ENCODE measurements at regions not wholly inside any gene's neighbourhood (a gene's known extent, or its start where the extent isn't known, plus 50 kb on each side); places are given as distances from the start of the nearest gene placed in this dataset.

DNA sequence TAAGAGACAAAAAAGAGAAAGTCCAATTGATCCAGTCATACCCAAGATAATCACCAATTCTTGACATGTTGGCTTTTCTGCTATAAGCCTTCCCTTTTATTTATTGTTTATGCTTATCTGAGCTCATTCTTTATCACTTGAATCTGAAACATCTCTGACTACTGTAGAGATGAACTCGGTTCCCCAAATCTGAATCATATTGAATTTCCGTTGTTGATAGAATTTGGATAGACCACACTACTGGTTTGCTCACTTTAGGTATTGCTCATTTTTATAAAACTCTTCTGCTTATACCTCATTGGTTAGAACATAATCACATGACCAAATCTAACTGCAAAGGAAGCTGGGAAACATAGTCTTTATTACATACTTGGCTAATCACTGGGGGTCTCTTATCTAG, 236.9 kb downstream of the TRIB2 start:
- Histone ChIP-seq H3K27ac (ENCODE audit: low read length) (no peak overlapping the region), H3K36me3 (ENCODE audit: control insufficient read depth in 1 of 2, insufficient read depth in 2 of 2, low read length in 2 of 2) (no peaks in the 10 kb centered on the region), H3K9me3 (ENCODE audit: control insufficient read depth in 1 of 2, low read length in 2 of 2) (no peaks in the 10 kb centered on the region), H3K27me3 (ENCODE audit: low read depth, low read length) (no peaks in the 10 kb centered on the region), H3K4me1 (ENCODE audit: control insufficient read depth in 1 of 2, insufficient read depth in 2 of 2, low read length in 2 of 2) (no peaks in the 10 kb centered on the region), H3K4me3 (ENCODE audit: low read depth in 1 of 2, low read length in 2 of 2) (no peak overlapping the region)

- Histone ChIP-seq H3K9me3 (ENCODE audit: control insufficient read depth in 1 of 2, low read length in 2 of 2) (no peaks in the 10 kb centered on the region), H3K27me3 (ENCODE audit: low read depth, low read length) (no peaks in the 10 kb centered on the region), H3K4me3 (ENCODE audit: low read depth in 1 of 2, low read length in 2 of 2) (no peak overlapping the region), H3K4me1 (ENCODE audit: control insufficient read depth in 1 of 2, insufficient read depth in 2 of 2, low read length in 2 of 2) (no peaks in the 10 kb centered on the region), H3K36me3 (ENCODE audit: control insufficient read depth in 1 of 2, insufficient read depth in 2 of 2, low read length in 2 of 2) (no peaks in the 10 kb centered on the region), H3K27ac (ENCODE audit: low read length) (no peak overlapping the region)
These were observed 239.1 kb downstream of the TRIB2 start for GRCh38 chr2:12955864-12956263.

DNA sequence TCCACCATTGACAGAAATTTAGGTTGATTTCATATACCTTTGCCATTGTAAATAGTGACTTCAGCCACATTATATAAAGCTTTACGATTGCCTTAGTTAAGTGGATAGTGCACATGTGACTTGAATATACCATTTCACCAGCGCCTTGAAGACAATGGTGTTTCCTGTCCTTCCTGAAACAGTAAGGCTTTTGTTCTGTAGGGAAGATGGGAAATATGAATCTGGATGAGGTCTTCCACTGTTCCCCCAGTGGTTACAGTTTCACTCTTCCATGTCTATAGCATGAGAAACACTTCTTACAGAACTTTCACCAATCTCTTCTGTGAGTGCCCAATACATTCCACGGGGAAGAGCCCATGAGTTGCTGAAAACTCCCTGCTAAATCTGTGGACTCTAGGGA, 240.5 kb downstream of the TRIB2 start:
- Histone ChIP-seq H3K36me3 (ENCODE audit: control insufficient read depth in 1 of 2, insufficient read depth in 2 of 2, low read length in 2 of 2) (no peaks in the 10 kb centered on the region), H3K27ac (ENCODE audit: low read length) (no peak overlapping the region), H3K27me3 (ENCODE audit: low read depth, low read length) (no peaks in the 10 kb centered on the region), H3K4me1 (ENCODE audit: control insufficient read depth in 1 of 2, insufficient read depth in 2 of 2, low read length in 2 of 2) (no peaks in the 10 kb centered on the region), H3K9me3 (ENCODE audit: control insufficient read depth in 1 of 2, low read length in 2 of 2) (no peaks in the 10 kb centered on the region), H3K4me3 (ENCODE audit: low read depth in 1 of 2, low read length in 2 of 2) (no peak overlapping the region)

DNA sequence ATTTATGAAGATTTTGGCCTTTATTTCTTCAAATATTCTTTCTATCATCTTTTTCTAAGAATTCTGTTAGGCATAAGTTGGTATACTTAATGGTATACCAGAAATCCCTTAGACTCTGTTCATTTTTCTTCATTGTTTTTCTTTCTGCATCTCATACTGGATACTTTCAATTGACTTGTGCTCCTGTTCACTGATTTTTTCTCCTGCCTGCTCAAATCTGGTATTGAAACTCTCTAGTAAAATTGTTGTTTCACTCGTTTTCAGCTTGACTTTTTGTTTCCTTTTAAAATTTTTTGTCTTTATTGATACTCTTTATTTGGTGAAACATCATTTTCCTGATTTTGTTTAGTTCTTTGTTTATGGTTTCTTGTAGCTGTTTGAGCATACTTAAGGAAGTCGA, 243.2 kb downstream of the TRIB2 start:
- Histone ChIP-seq H3K4me3 (ENCODE audit: low read depth in 1 of 2, low read length in 2 of 2) (no peak overlapping the region), H3K36me3 (ENCODE audit: control insufficient read depth in 1 of 2, insufficient read depth in 2 of 2, low read length in 2 of 2) (no peaks in the 10 kb centered on the region), H3K27ac (ENCODE audit: low read length) (no peak overlapping the region), H3K4me1 (ENCODE audit: control insufficient read depth in 1 of 2, insufficient read depth in 2 of 2, low read length in 2 of 2) (no peaks in the 10 kb centered on the region), H3K27me3 (ENCODE audit: low read depth, low read length) (no peaks in the 10 kb centered on the region), H3K9me3 (ENCODE audit: control insufficient read depth in 1 of 2, low read length in 2 of 2) (no peaks in the 10 kb centered on the region)

DNA sequence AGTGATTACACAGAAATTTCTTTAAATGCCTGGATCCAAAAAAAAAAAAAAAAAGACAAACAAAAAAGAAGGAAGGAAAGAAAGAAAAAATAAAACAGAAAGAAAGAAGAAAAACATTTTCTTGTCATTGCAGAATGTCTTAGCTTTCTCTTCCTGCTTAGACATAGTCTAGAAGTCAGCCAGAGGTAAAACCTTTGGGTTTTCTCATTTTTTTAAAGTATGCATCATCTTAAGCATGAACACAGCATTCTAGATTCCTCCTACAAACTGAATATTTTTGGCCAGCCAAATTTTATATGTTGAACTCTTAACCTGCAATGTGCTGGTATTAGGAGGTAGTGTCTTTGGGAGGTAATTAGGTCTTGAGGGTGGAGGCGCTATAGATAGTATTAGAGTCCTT, 243.9 kb downstream of the TRIB2 start:
- Histone ChIP-seq H3K27ac (ENCODE audit: low read length) (no peak overlapping the region), H3K36me3 (ENCODE audit: control insufficient read depth in 1 of 2, insufficient read depth in 2 of 2, low read length in 2 of 2) (no peaks in the 10 kb centered on the region)

GRCh38 chr2:12964904-12965539, 248.3 kb downstream of the TRIB2 start:
- H3K36me3 ChIP-seq (ENCODE audit: control insufficient read depth in 1 of 2, insufficient read depth in 2 of 2, low read length in 2 of 2), result no peaks in the 10 kb centered on the region
- no peak overlapping the region for H3K27ac ChIP-seq (ENCODE audit: low read length)
- no peaks in the 10 kb centered on the region for H3K27me3 ChIP-seq (ENCODE audit: low read depth, low read length)
- no peaks in the 10 kb centered on the region for H3K4me1 ChIP-seq (ENCODE audit: control insufficient read depth in 1 of 2, insufficient read depth in 2 of 2, low read length in 2 of 2)
- no peaks in the 10 kb centered on the region for H3K9me3 ChIP-seq (ENCODE audit: control insufficient read depth in 1 of 2, low read length in 2 of 2)
- no peak overlapping the region for H3K4me3 ChIP-seq (ENCODE audit: low read depth in 1 of 2, low read length in 2 of 2)

More for the DNA sequence above, 243.9 kb downstream of the TRIB2 start:
- H3K4me1 ChIP-seq (ENCODE audit: control insufficient read depth in 1 of 2, insufficient read depth in 2 of 2, low read length in 2 of 2), result no peaks in the 10 kb centered on the region
- H3K27me3 ChIP-seq (ENCODE audit: low read depth, low read length), result no peaks in the 10 kb centered on the region
- H3K4me3 ChIP-seq (ENCODE audit: low read depth in 1 of 2, low read length in 2 of 2), result no peak overlapping the region
- no peaks in the 10 kb centered on the region for H3K9me3 ChIP-seq (ENCODE audit: control insufficient read depth in 1 of 2, low read length in 2 of 2)

- Histone ChIP-seq H3K4me1 (ENCODE audit: control insufficient read depth in 1 of 2, insufficient read depth in 2 of 2, low read length in 2 of 2) (no peaks in the 10 kb centered on the region), H3K36me3 (ENCODE audit: control insufficient read depth in 1 of 2, insufficient read depth in 2 of 2, low read length in 2 of 2) (no peaks in the 10 kb centered on the region), H3K9me3 (ENCODE audit: control insufficient read depth in 1 of 2, low read length in 2 of 2) (no peaks in the 10 kb centered on the region), H3K4me3 (ENCODE audit: low read depth in 1 of 2, low read length in 2 of 2) (no peak overlapping the region), H3K27ac (ENCODE audit: low read length) (no peak overlapping the region), H3K27me3 (ENCODE audit: low read depth, low read length) (no peaks in the 10 kb centered on the region)
These were observed 249.0 kb downstream of the TRIB2 start for GRCh38 chr2:12965540-12966269.

DNA sequence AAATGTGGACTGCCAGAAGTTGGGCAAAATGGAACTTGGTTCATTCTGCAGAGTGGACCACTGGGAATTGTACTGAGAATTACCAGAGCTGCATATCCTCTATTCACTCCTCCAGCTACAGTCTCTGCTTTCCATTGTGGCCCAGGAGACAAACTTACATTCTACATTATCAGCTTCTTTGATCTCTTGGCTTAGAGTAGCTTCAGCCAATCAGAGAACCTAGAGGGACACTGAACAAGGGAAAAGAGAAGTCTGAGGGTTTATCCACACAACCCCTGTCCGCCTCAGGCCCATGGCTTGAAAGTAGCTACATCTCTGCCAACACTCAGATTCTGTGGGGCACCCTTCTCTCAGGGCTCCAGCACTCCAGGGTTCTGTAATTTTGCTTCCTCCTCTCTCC, 251.1 kb downstream of the TRIB2 start:
- H3K36me3 ChIP-seq (ENCODE audit: control insufficient read depth in 1 of 2, insufficient read depth in 2 of 2, low read length in 2 of 2), result no peaks in the 10 kb centered on the region
- no peak overlapping the region for H3K27ac ChIP-seq (ENCODE audit: low read length)
- no peak overlapping the region for H3K4me3 ChIP-seq (ENCODE audit: low read depth in 1 of 2, low read length in 2 of 2)
- H3K4me1 ChIP-seq (ENCODE audit: control insufficient read depth in 1 of 2, insufficient read depth in 2 of 2, low read length in 2 of 2), result no peaks in the 10 kb centered on the region
- H3K9me3 ChIP-seq (ENCODE audit: control insufficient read depth in 1 of 2, low read length in 2 of 2), result no peaks in the 10 kb centered on the region
- no peaks in the 10 kb centered on the region for H3K27me3 ChIP-seq (ENCODE audit: low read depth, low read length)

DNA sequence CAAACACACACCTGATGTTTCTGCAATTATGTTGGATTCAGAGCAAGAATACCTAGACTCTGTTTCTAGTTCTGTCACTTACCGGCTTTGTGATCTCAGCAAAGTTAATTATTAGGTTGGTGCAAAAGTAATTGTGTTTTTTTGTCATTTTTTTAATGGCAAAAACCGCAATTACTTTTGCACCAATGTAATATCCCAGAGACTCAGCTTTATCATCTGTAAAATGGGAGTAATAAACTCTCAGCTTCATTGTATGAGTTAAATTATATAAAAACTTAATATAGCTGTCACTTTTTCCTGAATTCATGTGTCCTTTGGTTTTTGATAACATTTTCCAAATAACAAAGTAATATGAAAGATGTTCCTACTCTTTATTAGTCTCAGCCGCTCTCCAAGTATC, 251.7 kb downstream of the TRIB2 start:
- Histone ChIP-seq H3K27me3 (ENCODE audit: low read depth, low read length) (no peaks in the 10 kb centered on the region), H3K9me3 (ENCODE audit: control insufficient read depth in 1 of 2, low read length in 2 of 2) (no peaks in the 10 kb centered on the region), H3K27ac (ENCODE audit: low read length) (no peak overlapping the region), H3K4me1 (ENCODE audit: control insufficient read depth in 1 of 2, insufficient read depth in 2 of 2, low read length in 2 of 2) (no peaks in the 10 kb centered on the region), H3K4me3 (ENCODE audit: low read depth in 1 of 2, low read length in 2 of 2) (no peak overlapping the region), H3K36me3 (ENCODE audit: control insufficient read depth in 1 of 2, insufficient read depth in 2 of 2, low read length in 2 of 2) (no peaks in the 10 kb centered on the region)

GRCh38 chr2:12970861-12971260, 254.1 kb downstream of the TRIB2 start:
- Histone ChIP-seq H3K27me3 (ENCODE audit: low read depth, low read length) (no peaks in the 10 kb centered on the region), H3K9me3 (ENCODE audit: control insufficient read depth in 1 of 2, low read length in 2 of 2) (no peaks in the 10 kb centered on the region), H3K36me3 (ENCODE audit: control insufficient read depth in 1 of 2, insufficient read depth in 2 of 2, low read length in 2 of 2) (no peaks in the 10 kb centered on the region), H3K27ac (ENCODE audit: low read length) (no peak overlapping the region), H3K4me3 (ENCODE audit: low read depth in 1 of 2, low read length in 2 of 2) (no peak overlapping the region), H3K4me1 (ENCODE audit: control insufficient read depth in 1 of 2, insufficient read depth in 2 of 2, low read length in 2 of 2) (no peaks in the 10 kb centered on the region)

- no peaks in the 10 kb centered on the region for H3K27me3 ChIP-seq (ENCODE audit: low read depth, low read length)
These were observed 255.0 kb downstream of the TRIB2 start for GRCh38 chr2:12971581-12972365.

More at GRCh38 chr2:12971581-12972365, 255.0 kb downstream of the TRIB2 start:
- H3K9me3 ChIP-seq (ENCODE audit: control insufficient read depth in 1 of 2, low read length in 2 of 2), result no peaks in the 10 kb centered on the region
- no peak overlapping the region for H3K4me3 ChIP-seq (ENCODE audit: low read depth in 1 of 2, low read length in 2 of 2)
- H3K4me1 ChIP-seq (ENCODE audit: control insufficient read depth in 1 of 2, insufficient read depth in 2 of 2, low read length in 2 of 2), result no peaks in the 10 kb centered on the region
- no peaks in the 10 kb centered on the region for H3K36me3 ChIP-seq (ENCODE audit: control insufficient read depth in 1 of 2, insufficient read depth in 2 of 2, low read length in 2 of 2)
- no peak overlapping the region for H3K27ac ChIP-seq (ENCODE audit: low read length)

All from muscle layer of duodenum (tissue), 2 donors.